CD8-positive, alpha-beta memory T cell (primary cell): ENCODE measurements at regions not wholly inside any gene's neighbourhood (a gene's known extent, or its start where the extent isn't known, plus 50 kb on each side); places are given as distances from the start of the nearest gene placed in this dataset.

Experiments used
- CTCF ChIA-PET: fragments of 350-600 bp; sonication (Branson Sonifier 250); formaldehyde crosslinking; loops from one replicate; lab custom pipeline; 2021; ENCODE audit warnings: antibody characterized with exemption; lab: Charles Lee
- POLR2A ChIA-PET: fragments of 350-600 bp; sonication (Branson Sonifier 250); formaldehyde crosslinking; loops from one replicate; lab custom pipeline; 2021; ENCODE audit warnings: antibody characterized with exemption; lab: Charles Lee
- DNase-seq, 5 donors: peaks; one replicate each; pipeline versions ENCODE4 v3.0.0 to v3.0.0-alpha.2; 2020 to 2022; ENCODE audit warnings: mixed read lengths in 1 of 5
- H3K27ac ChIP-seq: one replicate; pipeline ENCODE4 v1.7.0; 2013; ENCODE audit warnings: low read depth, mild to moderate bottlenecking, low read length, moderate library complexity
- H3K27me3 ChIP-seq: 2 replicates; pipeline ENCODE4 v1.7.0; 2013; ENCODE audit warnings: low read length, mild to moderate bottlenecking; ENCODE audit not compliant: insufficient read depth, poor library complexity, severe bottlenecking
- H3K36me3 ChIP-seq: 2 replicates; pipeline ENCODE4 v1.7.0; 2013; ENCODE audit warnings: mild to moderate bottlenecking, low read length, moderate library complexity; ENCODE audit not compliant: insufficient read depth
- H3K4me1 ChIP-seq: 2 replicates; pipeline ENCODE4 v1.7.0; 2013; ENCODE audit warnings: mild to moderate bottlenecking, low read length, moderate library complexity; ENCODE audit not compliant: insufficient read depth
- H3K4me3 ChIP-seq: 2 replicates; pipeline ENCODE4 v1.7.0; 2013; ENCODE audit warnings: mild to moderate bottlenecking, low read length
- H3K9me3 ChIP-seq: 2 replicates; pipeline ENCODE4 v1.7.0; 2013; ENCODE audit warnings: mild to moderate bottlenecking, low read length
- H3K27ac Mint-ChIP-seq, 8 donors: one replicate each; pipeline ENCODE4 v1.8.0; 2020 to 2021; ENCODE audit warnings: mixed read lengths in 8 of 8, mild to moderate bottlenecking in 6 of 8, inconsistent platforms in 3 of 8, moderate library complexity in 3 of 8
- H3K27me3 Mint-ChIP-seq, 2 donors: one replicate each; pipeline ENCODE4 v1.8.0; 2020 to 2021; ENCODE audit warnings: mixed read lengths in 2 of 2, mild to moderate bottlenecking in 1 of 2, moderate library complexity in 1 of 2
- H3K36me3 Mint-ChIP-seq, 3 donors: one replicate each; pipeline ENCODE4 v1.8.0; 2020 to 2021; ENCODE audit warnings: mixed read lengths in 3 of 3, inconsistent platforms in 1 of 3, mild to moderate bottlenecking in 1 of 3
- H3K4me1 Mint-ChIP-seq, 3 donors: one replicate each; pipeline ENCODE4 v1.8.0; 2020 to 2021; ENCODE audit warnings: mixed read lengths in 3 of 3, inconsistent platforms in 1 of 3, mild to moderate bottlenecking in 1 of 3
- H3K4me3 Mint-ChIP-seq, 7 donors: one replicate each; pipeline ENCODE4 v1.8.0; 2020 to 2021; ENCODE audit warnings: mixed read lengths in 7 of 7, mild to moderate bottlenecking in 6 of 7, moderate library complexity in 4 of 7, inconsistent platforms in 2 of 7
- H3K9me3 Mint-ChIP-seq, 5 donors: one replicate each; pipeline ENCODE4 v1.8.0; 2020 to 2022; ENCODE audit warnings: mixed read lengths in 5 of 5, mild to moderate bottlenecking in 3 of 5, moderate library complexity in 2 of 5, inconsistent platforms in 1 of 5

GRCh38 chr3:80283783-80284182 is 516.0 kb upstream of the ROBO1 start:
- no peak for DNase-seq
- CTCF ChIA-PET, result no interaction called here
- Mint-ChIP-seq H3K27ac (no peak overlapping the region), H3K36me3 (no peaks in the 10 kb centered on the region), H3K4me3 (no peak overlapping the region), H3K27me3 (no peaks in the 10 kb centered on the region), H3K4me1 (no peaks in the 10 kb centered on the region), H3K9me3 (peaks cover 8 to 32% (median 15%) of the 10 kb centered on the region in 5 donors)
- H3K27ac ChIP-seq, result no peak overlapping the region
- POLR2A ChIA-PET, result no interaction called here
- H3K4me3 ChIP-seq, result no peak overlapping the region
- H3K27me3 ChIP-seq, result no peaks in the 10 kb centered on the region
- no peaks in the 10 kb centered on the region for H3K36me3 ChIP-seq
- no peaks in the 10 kb centered on the region for H3K9me3 ChIP-seq
- H3K4me1 ChIP-seq, result no peaks in the 10 kb centered on the region

- no peak overlapping the region for H3K27ac Mint-ChIP-seq
- no peaks in the 10 kb centered on the region for H3K4me1 ChIP-seq
- CTCF ChIA-PET, result no interaction called here
- H3K4me1 Mint-ChIP-seq, result no peaks in the 10 kb centered on the region
- DNase-seq, result no peak
- H3K4me3 Mint-ChIP-seq, result no peak overlapping the region
- peaks cover 1 to 20% (median 11%) of the 10 kb centered on the region in 5 donors for H3K9me3 Mint-ChIP-seq
- no peaks in the 10 kb centered on the region for H3K27me3 Mint-ChIP-seq
- no peaks in the 10 kb centered on the region for H3K9me3 ChIP-seq
- H3K27me3 ChIP-seq, result no peaks in the 10 kb centered on the region
- H3K27ac ChIP-seq, result no peak overlapping the region
- POLR2A ChIA-PET, result no interaction called here
- H3K36me3 ChIP-seq, result no peaks in the 10 kb centered on the region
- H3K4me3 ChIP-seq, result no peak overlapping the region
- no peaks in the 10 kb centered on the region for H3K36me3 Mint-ChIP-seq
Observed at GRCh38 chr3:80278056-80278455, 510.3 kb upstream of the ROBO1 start.

GRCh38 chr3:80275120-80275519 is 507.3 kb upstream of the ROBO1 start:
- Histone ChIP-seq H3K4me3 (no peak overlapping the region), H3K4me1 (no peaks in the 10 kb centered on the region), H3K27me3 (no peaks in the 10 kb centered on the region), H3K27ac (no peak overlapping the region), H3K9me3 (no peaks in the 10 kb centered on the region), H3K36me3 (no peaks in the 10 kb centered on the region)
- Mint-ChIP-seq H3K36me3 (no peaks in the 10 kb centered on the region), H3K9me3 (peaks cover 1 to 21% (median 4%) of the 10 kb centered on the region in 5 donors), H3K4me3 (no peak overlapping the region), H3K27me3 (no peaks in the 10 kb centered on the region), H3K4me1 (no peaks in the 10 kb centered on the region), H3K27ac (no peak overlapping the region)
- DNase-seq, result no peak
- CTCF ChIA-PET, result no interaction called here
- POLR2A ChIA-PET, result no interaction called here

- DNase-seq, result no peak
- ChIA-PET CTCF (no interaction called here), POLR2A (no interaction called here)
- no peaks in the 10 kb centered on the region for H3K27me3 Mint-ChIP-seq
- Histone ChIP-seq H3K36me3 (no peaks in the 10 kb centered on the region), H3K4me3 (no peak overlapping the region), H3K9me3 (no peaks in the 10 kb centered on the region), H3K27ac (no peak overlapping the region), H3K4me1 (no peaks in the 10 kb centered on the region), H3K27me3 (no peaks in the 10 kb centered on the region)
- peaks cover 2 to 22% (median 7%) of the 10 kb centered on the region in 5 donors for H3K9me3 Mint-ChIP-seq
- no peaks in the 10 kb centered on the region for H3K36me3 Mint-ChIP-seq
- H3K4me3 Mint-ChIP-seq, result no peak overlapping the region
- H3K27ac Mint-ChIP-seq, result no peak overlapping the region
- no peaks in the 10 kb centered on the region for H3K4me1 Mint-ChIP-seq
Observed at GRCh38 chr3:80263260-80263659, 495.5 kb upstream of the ROBO1 start.

GRCh38 chr3:80261082-80261481 is 493.3 kb upstream of the ROBO1 start:
- CTCF ChIA-PET, result no interaction called here
- no peaks in the 10 kb centered on the region for H3K27me3 Mint-ChIP-seq
- H3K4me3 Mint-ChIP-seq, result no peak overlapping the region
- Histone ChIP-seq H3K27me3 (no peaks in the 10 kb centered on the region), H3K9me3 (no peaks in the 10 kb centered on the region), H3K36me3 (no peaks in the 10 kb centered on the region), H3K4me1 (no peaks in the 10 kb centered on the region), H3K4me3 (no peak overlapping the region), H3K27ac (no peak overlapping the region)
- no peak overlapping the region for H3K27ac Mint-ChIP-seq
- peaks cover 0 to 30% (median 12%) of the 10 kb centered on the region in 5 donors for H3K9me3 Mint-ChIP-seq
- POLR2A ChIA-PET, result no interaction called here
- H3K36me3 Mint-ChIP-seq, result no peaks in the 10 kb centered on the region
- H3K4me1 Mint-ChIP-seq, result no peaks in the 10 kb centered on the region
- DNase-seq, result no peak

GRCh38 chr3:80259736-80260135 is 491.9 kb upstream of the ROBO1 start:
- DNase-seq, result no peak
- Histone ChIP-seq H3K27me3 (no peaks in the 10 kb centered on the region), H3K4me3 (no peak overlapping the region), H3K4me1 (no peaks in the 10 kb centered on the region), H3K36me3 (no peaks in the 10 kb centered on the region), H3K9me3 (no peaks in the 10 kb centered on the region), H3K27ac (no peak overlapping the region)
- H3K27me3 Mint-ChIP-seq, result no peaks in the 10 kb centered on the region
- POLR2A ChIA-PET, result no interaction called here
- H3K4me1 Mint-ChIP-seq, result no peaks in the 10 kb centered on the region
- no peak overlapping the region for H3K4me3 Mint-ChIP-seq
- H3K36me3 Mint-ChIP-seq, result no peaks in the 10 kb centered on the region
- peaks cover 0 to 36% (median 3%) of the 10 kb centered on the region in 5 donors for H3K9me3 Mint-ChIP-seq
- CTCF ChIA-PET, result no interaction called here
- H3K27ac Mint-ChIP-seq, result no peak overlapping the region

- ChIA-PET CTCF (no interaction called here), POLR2A (no interaction called here)
- H3K4me1 ChIP-seq, result no peaks in the 10 kb centered on the region
- H3K27me3 Mint-ChIP-seq, result no peaks in the 10 kb centered on the region
- H3K36me3 ChIP-seq, result no peaks in the 10 kb centered on the region
- no peaks in the 10 kb centered on the region for H3K36me3 Mint-ChIP-seq
- no peak overlapping the region for H3K27ac ChIP-seq
- H3K4me1 Mint-ChIP-seq, result no peaks in the 10 kb centered on the region
- peaks cover 7 to 45% (median 25%) of the 10 kb centered on the region in 5 donors for H3K9me3 Mint-ChIP-seq
- H3K9me3 ChIP-seq, result no peaks in the 10 kb centered on the region
- H3K4me3 ChIP-seq, result no peak overlapping the region
- no peaks in the 10 kb centered on the region for H3K27me3 ChIP-seq
- H3K4me3 Mint-ChIP-seq, result no peak overlapping the region
- no peak for DNase-seq
- H3K27ac Mint-ChIP-seq, result no peak overlapping the region
Observed at GRCh38 chr3:80252113-80252512, 484.3 kb upstream of the ROBO1 start.

GRCh38 chr3:80247766-80248165 is 480.0 kb upstream of the ROBO1 start:
- Histone ChIP-seq H3K4me1 (no peaks in the 10 kb centered on the region), H3K27ac (no peak overlapping the region), H3K4me3 (no peak overlapping the region), H3K36me3 (no peaks in the 10 kb centered on the region), H3K27me3 (no peaks in the 10 kb centered on the region), H3K9me3 (no peaks in the 10 kb centered on the region)
- no peak for DNase-seq
- Mint-ChIP-seq H3K27ac (no peak overlapping the region), H3K4me1 (no peaks in the 10 kb centered on the region), H3K4me3 (no peak overlapping the region), H3K9me3 (peaks cover 14 to 35% (median 24%) of the 10 kb centered on the region in 5 donors), H3K36me3 (no peaks in the 10 kb centered on the region), H3K27me3 (no peaks in the 10 kb centered on the region)
- POLR2A ChIA-PET, result no interaction called here
- CTCF ChIA-PET, result no interaction called here

GRCh38 chr3:80244390-80244789 is 476.6 kb upstream of the ROBO1 start:
- H3K4me1 Mint-ChIP-seq, result no peaks in the 10 kb centered on the region
- CTCF ChIA-PET, result no interaction called here
- H3K36me3 ChIP-seq, result no peaks in the 10 kb centered on the region

More at GRCh38 chr3:80244390-80244789, 476.6 kb upstream of the ROBO1 start:
- POLR2A ChIA-PET, result no interaction called here
- Histone ChIP-seq H3K27ac (no peak overlapping the region), H3K4me3 (no peak overlapping the region), H3K9me3 (no peaks in the 10 kb centered on the region), H3K4me1 (no peaks in the 10 kb centered on the region), H3K27me3 (no peaks in the 10 kb centered on the region)
- no peaks in the 10 kb centered on the region for H3K27me3 Mint-ChIP-seq
- no peaks in the 10 kb centered on the region for H3K36me3 Mint-ChIP-seq
- no peak for DNase-seq
- peaks cover 7 to 44% (median 23%) of the 10 kb centered on the region in 5 donors for H3K9me3 Mint-ChIP-seq
- no peak overlapping the region for H3K4me3 Mint-ChIP-seq
- no peak overlapping the region for H3K27ac Mint-ChIP-seq
